Central memory CD8-positive, alpha-beta T cell (primary cell): ENCODE measurements at regions not wholly inside any gene's neighbourhood (a gene's known extent, or its start where the extent isn't known, plus 50 kb on each side); places are given as distances from the start of the nearest gene placed in this dataset.
A peak's percentile ranks its signal among the peaks of the same experiment; 100 is the strongest.

ENCODE experiments used
- ATAC-seq: fragments of 150-1000 bp; cut with Tn5 transposase; replicated peaks from 2 replicates; pipeline ENCODE4 v1.10.0; 2022; ENCODE audit warnings: mild to moderate bottlenecking, moderate FRiP score, moderate number of reproducible peaks; ENCODE audit not compliant: poor library complexity, severe bottlenecking; ENCODE audit errors: extremely low read depth
- DNase-seq, 2 donors: peaks; one replicate each; pipeline ENCODE4 v3.0.0; 2021; ENCODE audit warnings: low spot score in 2 of 2
- H3K27ac Mint-ChIP-seq: one replicate; pipeline ENCODE4 v1.8.0; 2022; ENCODE audit warnings: low read depth, mild to moderate bottlenecking, moderate library complexity, mixed read lengths
- H3K27me3 Mint-ChIP-seq: one replicate; pipeline ENCODE4 v1.8.0; 2022; ENCODE audit warnings: mixed read lengths
- H3K36me3 Mint-ChIP-seq: one replicate; pipeline ENCODE4 v1.8.0; 2022; ENCODE audit warnings: mild to moderate bottlenecking, moderate library complexity, mixed read lengths; ENCODE audit not compliant: insufficient read depth
- H3K4me1 Mint-ChIP-seq: one replicate; pipeline ENCODE4 v1.8.0; 2022; ENCODE audit warnings: mixed read lengths
- H3K4me3 Mint-ChIP-seq: one replicate; pipeline ENCODE4 v1.8.0; 2022; ENCODE audit warnings: mild to moderate bottlenecking, moderate library complexity, mixed read lengths
- H3K9me3 Mint-ChIP-seq: one replicate; pipeline ENCODE4 v1.8.0; 2022; ENCODE audit warnings: mixed read lengths

DNA sequence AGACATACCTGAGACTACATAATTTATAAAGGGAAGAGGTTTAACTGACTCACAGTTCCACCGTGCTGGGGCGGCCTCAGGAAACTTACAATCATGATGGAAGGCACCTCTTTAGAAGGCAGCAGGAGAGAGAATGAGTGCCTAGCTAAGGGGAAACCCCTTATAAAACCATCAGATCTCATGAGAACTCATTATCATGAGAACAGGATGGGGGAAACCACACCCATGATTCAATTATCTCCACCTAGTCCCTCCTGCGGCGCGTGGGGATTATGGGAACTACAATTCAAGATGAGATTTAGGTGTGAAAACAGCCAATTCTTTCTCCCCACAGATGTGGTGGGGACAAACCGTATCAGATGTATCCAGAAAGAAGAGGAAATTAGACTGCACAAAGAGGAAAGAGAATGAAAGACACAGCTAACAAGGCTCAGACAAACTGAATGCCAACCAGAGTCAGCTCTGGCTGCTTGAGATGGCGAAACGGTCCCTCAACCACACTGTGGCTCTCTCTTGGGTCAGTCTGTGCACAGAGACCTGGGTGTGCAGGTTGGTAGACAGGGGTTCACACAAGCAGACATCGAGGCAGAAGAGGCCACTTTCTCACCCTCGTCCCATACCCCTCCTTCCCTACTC is 375.6 kb downstream of the SFMBT2 start:
- peaks cover 5% of the 10 kb centered on the region for H3K9me3 Mint-ChIP-seq
- H3K4me3 Mint-ChIP-seq, result peak overlapping the region; percentile 55
- H3K4me1 Mint-ChIP-seq, result peaks cover 89% of the 10 kb centered on the region
- peak; percentile 69 for ATAC-seq
- no peaks in the 10 kb centered on the region for H3K27me3 Mint-ChIP-seq
- H3K36me3 Mint-ChIP-seq, result peaks cover 3% of the 10 kb centered on the region
- DNase-seq, result no peak
- H3K27ac Mint-ChIP-seq, result peak overlapping the region; percentile 74

DNA sequence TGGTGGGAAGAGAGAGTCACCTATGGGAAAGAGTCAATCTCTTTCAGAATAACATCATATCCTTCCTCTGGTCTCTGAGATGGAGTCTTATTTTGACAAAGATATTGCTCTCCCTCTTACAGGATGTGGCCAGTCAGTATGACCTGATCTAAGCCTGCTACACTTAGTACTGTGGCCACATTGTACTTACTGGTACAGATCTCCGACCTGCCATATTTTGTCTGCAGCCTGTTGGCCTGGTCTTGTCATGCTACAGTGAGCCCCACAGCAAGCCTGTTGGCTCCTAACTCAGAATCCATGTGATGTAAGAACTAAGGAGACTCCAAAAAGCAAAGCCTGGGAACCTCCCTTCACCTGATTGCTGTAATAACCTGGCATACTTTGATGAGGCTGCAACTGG is 377.8 kb downstream of the SFMBT2 start:
- peaks cover 7% of the 10 kb centered on the region for H3K36me3 Mint-ChIP-seq
- no peak overlapping the region for H3K27ac Mint-ChIP-seq
- H3K27me3 Mint-ChIP-seq, result no peaks in the 10 kb centered on the region
- H3K4me1 Mint-ChIP-seq, result peaks cover 89% of the 10 kb centered on the region
- H3K9me3 Mint-ChIP-seq, result peaks cover 19% of the 10 kb centered on the region
- DNase-seq (no peak), ATAC-seq (no peak)
- H3K4me3 Mint-ChIP-seq, result peak overlapping the region; percentile 44

DNA sequence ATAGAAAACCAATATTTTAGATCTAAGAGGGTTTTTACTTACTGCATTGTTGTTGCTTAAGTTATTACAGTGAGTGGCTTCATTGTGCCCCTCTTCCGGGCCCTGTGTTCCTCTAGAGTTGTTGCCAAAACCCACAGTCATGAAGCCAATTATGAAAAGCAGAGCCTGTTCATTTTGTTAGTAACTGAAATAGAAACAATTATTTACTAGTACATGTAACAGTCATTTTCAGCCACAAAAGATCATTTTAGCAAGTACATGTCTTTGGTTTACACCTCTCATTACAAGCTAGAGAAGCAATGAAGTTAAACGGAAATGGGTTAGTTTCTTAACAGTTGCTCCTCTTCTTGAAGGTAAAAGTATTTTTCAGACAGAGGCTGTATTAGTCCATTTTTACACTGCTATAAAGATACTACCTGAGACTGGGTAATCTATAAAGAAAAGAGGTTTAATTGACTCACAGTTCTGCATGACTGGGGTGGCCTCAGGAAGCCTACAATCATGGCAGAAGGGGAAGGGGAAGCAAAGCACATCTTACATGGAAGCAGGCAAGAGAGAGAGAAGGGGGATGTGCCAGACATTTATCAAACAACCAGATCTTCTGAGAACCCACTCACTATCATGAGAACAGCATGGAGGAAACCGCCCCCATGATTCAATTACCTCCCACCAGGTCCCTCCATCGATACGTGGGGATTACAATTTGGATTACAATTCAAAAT is 380.5 kb downstream of the SFMBT2 start:
- Mint-ChIP-seq H3K27me3 (no peaks in the 10 kb centered on the region), H3K27ac (peak overlapping the region; percentile 91), H3K36me3 (peaks cover 8% of the 10 kb centered on the region), H3K4me3 (peak overlapping the region; percentile 58), H3K4me1 (peaks cover 74% of the 10 kb centered on the region), H3K9me3 (peaks cover 19% of the 10 kb centered on the region)
- ATAC-seq (peak; percentile 76), DNase-seq (no peak)

DNA sequence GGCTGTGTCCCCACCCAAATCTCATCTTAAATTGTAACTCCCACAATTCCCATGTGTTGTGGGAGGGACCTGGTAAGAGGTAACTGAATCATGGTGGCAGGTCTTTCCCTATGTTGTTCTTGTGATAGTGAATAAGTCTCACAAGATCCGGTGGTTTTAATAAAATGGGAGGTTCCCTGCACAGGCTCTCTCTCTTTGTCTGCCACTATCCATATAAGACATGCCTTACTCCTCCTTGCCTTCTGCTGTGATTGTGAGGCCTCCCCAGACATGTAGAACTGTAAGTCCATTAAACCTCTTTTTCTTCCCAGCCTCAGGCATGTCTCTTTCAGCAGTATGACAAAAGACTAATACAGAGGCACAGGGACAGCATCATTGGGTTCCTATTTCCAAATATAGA is 381.2 kb downstream of the SFMBT2 start:
- peak overlapping the region; percentile 58 for H3K4me3 Mint-ChIP-seq
- peak overlapping the region; percentile 91 for H3K27ac Mint-ChIP-seq
- peaks cover 68% of the 10 kb centered on the region for H3K4me1 Mint-ChIP-seq

DNA sequence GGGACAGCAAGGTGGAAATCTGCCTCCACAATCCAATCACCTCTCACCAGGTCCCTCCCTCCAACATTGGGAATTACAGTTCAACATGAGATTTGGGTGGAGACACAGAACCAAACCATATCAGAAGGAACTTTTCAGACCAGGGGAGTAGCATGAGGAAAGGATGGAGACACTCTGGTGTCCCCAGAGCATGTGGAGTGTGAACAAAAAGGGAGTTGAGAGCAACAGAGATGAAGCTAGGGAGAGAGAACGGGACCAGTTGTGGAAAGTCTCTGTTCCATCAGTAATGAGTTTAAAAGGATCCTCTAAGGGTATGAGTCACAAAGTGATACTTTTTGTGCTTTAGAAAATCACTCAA is 382.0 kb downstream of the SFMBT2 start:
- Mint-ChIP-seq H3K36me3 (peaks cover 8% of the 10 kb centered on the region), H3K4me1 (peaks cover 63% of the 10 kb centered on the region), H3K4me3 (peak overlapping the region; percentile 58), H3K9me3 (peaks cover 19% of the 10 kb centered on the region), H3K27me3 (no peaks in the 10 kb centered on the region), H3K27ac (peak overlapping the region; percentile 91)
- DNase-seq (no peak), ATAC-seq (no peak)

More for the DNA sequence above, 381.2 kb downstream of the SFMBT2 start:
- Mint-ChIP-seq H3K36me3 (peaks cover 8% of the 10 kb centered on the region), H3K9me3 (peaks cover 19% of the 10 kb centered on the region), H3K27me3 (no peaks in the 10 kb centered on the region)
- no peak for ATAC-seq
- no peak for DNase-seq

DNA sequence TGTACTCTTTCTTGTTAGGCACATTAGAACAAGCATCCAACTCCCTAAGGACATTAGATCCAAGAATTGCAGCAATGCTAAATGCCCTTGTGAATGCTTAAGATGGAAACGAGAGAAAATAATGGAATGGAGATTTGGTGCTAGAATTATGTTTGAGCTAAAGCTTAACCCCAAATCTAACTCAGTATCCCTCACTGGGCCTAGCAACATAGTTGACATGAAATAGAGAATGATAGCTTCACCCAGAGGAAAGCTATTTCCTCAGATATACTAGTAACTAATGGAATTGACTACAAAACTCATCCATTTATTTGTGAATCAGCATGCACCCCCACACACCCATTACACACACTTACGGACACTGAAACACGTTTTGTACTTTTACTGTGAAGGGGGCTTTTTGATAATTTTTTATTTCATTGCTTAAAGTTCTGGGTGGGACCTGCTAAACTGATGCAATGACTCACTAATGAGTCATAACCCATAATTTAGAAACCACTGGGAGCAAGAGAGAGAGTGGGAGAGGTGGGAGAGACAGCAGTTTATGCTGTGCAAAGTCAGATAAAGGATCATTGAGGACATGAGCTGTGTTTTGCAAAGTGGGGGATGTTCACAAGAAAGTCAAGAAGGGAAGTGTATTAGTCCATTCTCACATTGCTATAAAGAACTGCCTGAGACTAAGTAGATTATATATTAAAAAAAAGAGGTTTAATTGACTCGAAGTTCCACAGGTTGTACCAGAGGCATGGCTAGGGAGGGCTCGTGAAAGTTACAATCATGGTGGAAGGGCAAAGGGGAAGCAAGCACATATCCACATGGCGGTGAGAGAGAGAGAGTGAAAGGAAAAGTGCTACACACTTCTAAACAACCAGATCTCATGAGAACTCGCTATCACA is 382.7 kb downstream of the SFMBT2 start:
- H3K27ac Mint-ChIP-seq, result peak overlapping the region; percentile 91
- ATAC-seq, result no peak

DNA sequence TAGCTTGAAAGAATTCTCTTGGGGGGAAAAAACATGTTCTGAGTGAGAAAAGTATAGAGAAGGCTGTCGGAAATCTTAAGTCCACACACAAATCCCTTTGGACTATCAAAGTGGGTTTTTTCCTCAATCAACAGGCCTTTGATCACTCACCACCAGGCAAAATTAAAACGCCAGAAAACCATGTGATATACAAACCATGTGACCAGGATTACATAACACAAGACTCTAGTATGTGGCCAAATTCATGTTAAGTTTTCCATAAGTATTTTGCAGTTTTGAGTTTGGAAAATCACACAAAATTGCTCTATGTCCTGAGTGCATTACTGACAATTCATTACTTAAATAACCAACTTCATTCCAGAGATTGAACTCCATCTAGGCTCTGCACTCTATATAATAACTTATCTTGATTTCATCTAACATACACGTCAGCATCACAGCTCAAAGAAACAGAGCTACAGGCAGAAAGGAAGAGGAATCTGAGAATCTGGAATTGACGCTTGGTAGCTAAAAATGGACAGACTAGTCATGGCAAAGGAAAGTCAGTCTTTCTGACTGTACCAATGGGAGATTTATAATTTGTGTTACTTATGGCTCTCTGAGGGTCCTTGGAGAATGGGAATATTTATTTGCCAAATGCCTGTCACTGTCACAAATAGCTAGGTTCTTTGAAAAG is 383.5 kb downstream of the SFMBT2 start:
- no peaks in the 10 kb centered on the region for H3K27me3 Mint-ChIP-seq

More for the DNA sequence above, 382.7 kb downstream of the SFMBT2 start:
- DNase-seq, result no peak
- Mint-ChIP-seq H3K36me3 (peaks cover 8% of the 10 kb centered on the region), H3K27me3 (no peaks in the 10 kb centered on the region), H3K4me1 (peaks cover 63% of the 10 kb centered on the region), H3K4me3 (peak overlapping the region; percentile 58), H3K9me3 (peaks cover 19% of the 10 kb centered on the region)

DNA sequence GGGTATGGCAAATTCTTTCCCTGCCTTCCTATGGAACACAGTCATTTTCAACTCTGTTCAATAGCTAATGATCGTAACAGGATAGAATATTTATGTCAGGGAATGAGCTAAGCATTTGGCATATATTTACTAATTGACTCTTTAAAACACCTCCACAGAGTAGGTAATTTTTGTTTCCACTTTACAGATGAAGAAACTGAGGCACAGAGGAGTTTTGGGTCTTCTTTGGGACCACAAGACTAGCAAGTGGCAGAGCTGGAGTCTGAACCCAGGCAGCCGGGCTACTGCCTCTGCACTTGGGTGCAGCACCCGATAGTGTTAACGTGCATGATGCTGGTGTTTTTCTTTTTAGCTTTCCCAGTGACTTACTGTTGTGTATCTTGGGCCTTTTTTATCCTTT is 384.0 kb downstream of the SFMBT2 start:
- Mint-ChIP-seq H3K9me3 (peaks cover 19% of the 10 kb centered on the region), H3K4me1 (peaks cover 50% of the 10 kb centered on the region), H3K27ac (no peak overlapping the region), H3K36me3 (peaks cover 6% of the 10 kb centered on the region), H3K4me3 (no peak overlapping the region), H3K27me3 (no peaks in the 10 kb centered on the region)
- no peak for ATAC-seq
- DNase-seq, result no peak

More for the DNA sequence above, 383.5 kb downstream of the SFMBT2 start:
- Mint-ChIP-seq H3K27ac (peak overlapping the region; percentile 91), H3K36me3 (peaks cover 6% of the 10 kb centered on the region), H3K4me1 (peaks cover 55% of the 10 kb centered on the region), H3K4me3 (peak overlapping the region; percentile 58), H3K9me3 (peaks cover 19% of the 10 kb centered on the region)
- DNase-seq, result no peak
- ATAC-seq, result no peak

DNA sequence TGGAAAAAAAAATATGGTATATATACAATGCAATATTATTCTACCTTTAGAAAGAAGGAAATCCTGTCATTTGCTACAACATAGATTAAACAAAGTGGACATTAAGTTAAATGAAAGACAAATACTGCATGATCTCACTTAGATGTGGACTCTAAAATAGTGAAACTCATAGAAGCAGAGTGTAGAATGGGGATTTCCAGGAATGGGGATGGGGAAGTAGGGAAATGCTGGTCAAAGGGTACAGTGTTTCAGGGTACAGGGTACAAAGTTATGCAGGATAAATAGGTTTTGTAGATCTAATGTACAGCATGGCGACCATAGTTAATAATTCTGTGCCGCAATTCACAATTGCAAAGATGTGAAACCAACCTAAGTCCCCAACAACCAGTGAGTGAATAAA is 385.5 kb downstream of the SFMBT2 start:
- H3K4me3 Mint-ChIP-seq, result no peak overlapping the region
- H3K27ac Mint-ChIP-seq, result no peak overlapping the region
- DNase-seq, result no peak
- peaks cover 6% of the 10 kb centered on the region for H3K36me3 Mint-ChIP-seq
- peaks cover 15% of the 10 kb centered on the region for H3K9me3 Mint-ChIP-seq
- H3K27me3 Mint-ChIP-seq, result no peaks in the 10 kb centered on the region
- H3K4me1 Mint-ChIP-seq, result peaks cover 48% of the 10 kb centered on the region
- ATAC-seq, result no peak

DNA sequence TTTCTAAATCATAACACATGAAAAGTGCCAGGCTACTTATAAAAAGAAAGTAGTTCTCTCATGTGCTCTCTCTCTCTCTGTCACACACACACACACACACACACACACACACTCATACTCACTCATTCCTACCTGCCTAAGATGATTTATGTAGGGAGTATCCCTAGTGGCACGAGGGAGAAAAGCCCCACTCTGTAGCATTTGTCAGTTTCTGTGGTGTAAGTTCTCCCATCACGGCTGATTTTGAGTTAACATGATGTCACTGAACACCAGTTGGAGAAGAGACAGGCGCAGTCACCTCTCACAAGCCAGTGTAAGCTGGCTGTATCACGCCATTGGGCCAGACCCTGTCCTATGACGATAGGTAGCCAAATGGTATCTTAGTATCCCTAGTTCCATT is 395.4 kb downstream of the SFMBT2 start:
- H3K27me3 Mint-ChIP-seq, result no peaks in the 10 kb centered on the region
- ATAC-seq (no peak), DNase-seq (no peak)
- peaks cover 2% of the 10 kb centered on the region for H3K36me3 Mint-ChIP-seq
- H3K9me3 Mint-ChIP-seq, result peaks cover 10% of the 10 kb centered on the region
- H3K4me1 Mint-ChIP-seq, result peaks cover 31% of the 10 kb centered on the region
- peak overlapping the region; percentile 73 for H3K27ac Mint-ChIP-seq
- H3K4me3 Mint-ChIP-seq, result no peak overlapping the region

DNA sequence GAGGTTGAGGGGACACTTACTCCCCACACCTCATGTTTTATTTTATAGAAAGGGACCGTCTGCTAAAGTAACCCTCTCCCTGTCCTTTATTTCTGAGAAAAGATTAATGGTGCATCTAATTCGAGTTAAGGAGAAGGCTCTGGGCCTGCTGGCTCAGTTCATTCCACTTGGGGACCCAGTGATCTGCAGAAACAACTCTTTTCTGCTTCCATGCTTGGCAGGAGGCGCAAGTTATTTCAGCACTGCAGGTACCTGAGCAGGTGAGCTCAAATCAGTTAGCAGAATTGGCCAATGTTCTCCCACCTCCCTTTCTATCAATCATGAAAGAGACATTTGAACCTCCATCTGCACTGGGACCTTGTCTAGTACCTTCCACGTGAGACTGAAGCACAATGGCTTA is 396.1 kb downstream of the SFMBT2 start:
- DNase-seq (no peak), ATAC-seq (no peak)
- H3K27ac Mint-ChIP-seq, result no peak overlapping the region
- H3K36me3 Mint-ChIP-seq, result peaks cover 2% of the 10 kb centered on the region
- no peak overlapping the region for H3K4me3 Mint-ChIP-seq
- H3K9me3 Mint-ChIP-seq, result peaks cover 11% of the 10 kb centered on the region
- H3K4me1 Mint-ChIP-seq, result peaks cover 26% of the 10 kb centered on the region
- no peaks in the 10 kb centered on the region for H3K27me3 Mint-ChIP-seq

DNA sequence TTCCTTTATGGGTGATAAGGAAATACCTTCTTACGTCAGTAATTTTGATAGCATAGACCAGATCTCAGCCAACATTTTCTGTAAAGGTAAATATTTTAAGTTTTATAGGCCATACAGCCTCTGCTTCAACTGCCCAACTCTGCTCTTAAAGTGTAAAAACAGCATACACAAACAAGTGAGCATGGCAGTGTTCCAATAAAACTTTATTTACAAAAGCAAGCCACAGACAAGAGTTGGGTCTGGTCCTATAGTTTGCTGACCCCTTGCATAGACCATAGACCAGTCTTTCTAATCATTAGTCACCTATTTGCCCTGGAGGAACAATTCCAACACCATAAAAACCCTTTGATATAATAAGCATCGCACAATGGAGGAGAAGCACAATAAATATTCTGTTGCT is 398.8 kb downstream of the SFMBT2 start:
- no peak overlapping the region for H3K4me3 Mint-ChIP-seq
- no peaks in the 10 kb centered on the region for H3K27me3 Mint-ChIP-seq
- peaks cover 21% of the 10 kb centered on the region for H3K4me1 Mint-ChIP-seq
- ATAC-seq, result no peak
- no peak overlapping the region for H3K27ac Mint-ChIP-seq
- no peak for DNase-seq
- H3K36me3 Mint-ChIP-seq, result no peaks in the 10 kb centered on the region
- peaks cover 6% of the 10 kb centered on the region for H3K9me3 Mint-ChIP-seq
